GM12878 (cell line): ENCODE measurements at regions not wholly inside any gene's neighbourhood (a gene's known extent, or its start where the extent isn't known, plus 50 kb on each side); places are given as distances from the start of the nearest gene placed in this dataset.

Experiments used
- CTCF ChIP-seq, 3 experiments: IDR thresholded peaks in 2 of 3; conservative IDR thresholded peaks in 1 of 3; 2 replicates each; pipeline ENCODE4 v1.5.1; 2011; ENCODE audit warnings: low read depth in 3 of 3, low read length in 3 of 3, mild to moderate bottlenecking in 3 of 3, control low read depth in 2 of 3, moderate library complexity in 2 of 3, inconsistent platforms in 1 of 3, mixed read lengths in 1 of 3; ENCODE audit not compliant: control insufficient read depth in 2 of 3, insufficient read depth in 1 of 3; ENCODE audit errors: extremely low read depth in 1 of 3
- FOXM1 ChIP-seq: IDR thresholded peaks from 2 replicates; pipeline ENCODE4 v1.6.1; 2012; ENCODE audit warnings: low read depth, mild to moderate bottlenecking, inconsistent platforms, low read length, moderate library complexity
- HDAC2 ChIP-seq: fragments of 200-600 bp; sonication (generic); IDR thresholded peaks from 2 replicates; pipeline ENCODE4 v1.6.1; 2017
- KDM1A ChIP-seq: fragments of 200-600 bp; sonication (generic); IDR thresholded peaks from 2 replicates; pipeline ENCODE4 v1.6.1; 2016; ENCODE audit warnings: borderline replicate concordance
- TAF1 ChIP-seq: IDR thresholded peaks from 2 replicates; pipeline ENCODE4 v1.6.1; 2011; ENCODE audit warnings: mild to moderate bottlenecking, low read depth, low read length, borderline replicate concordance
- TCF7 ChIP-seq: IDR thresholded peaks from 2 replicates; pipeline ENCODE4 v1.6.1; 2014; ENCODE audit warnings: antibody characterized with exemption, borderline replicate concordance
- YY1 ChIP-seq: IDR thresholded peaks from 2 replicates; pipeline ENCODE4 v1.6.1; 2011; ENCODE audit warnings: low read depth, mild to moderate bottlenecking, low read length
- TF ChIP-seq, protein P1 (sequence below): IDR thresholded peaks from 2 replicates; pipeline ENCODE4 v1.6.1; 2012; ENCODE audit warnings: low read length, inconsistent platforms
- TF ChIP-seq, protein P2 (sequence below): IDR thresholded peaks from 2 replicates; pipeline ENCODE4 v1.6.1; 2012; ENCODE audit warnings: improper control_type of control experiment, low read depth, low read length; ENCODE audit not compliant: insufficient replicate concordance

- no peak for TF ChIP-seq TAF1
- no peak for TF ChIP-seq TCF7
- TF ChIP-seq, protein P1, sequence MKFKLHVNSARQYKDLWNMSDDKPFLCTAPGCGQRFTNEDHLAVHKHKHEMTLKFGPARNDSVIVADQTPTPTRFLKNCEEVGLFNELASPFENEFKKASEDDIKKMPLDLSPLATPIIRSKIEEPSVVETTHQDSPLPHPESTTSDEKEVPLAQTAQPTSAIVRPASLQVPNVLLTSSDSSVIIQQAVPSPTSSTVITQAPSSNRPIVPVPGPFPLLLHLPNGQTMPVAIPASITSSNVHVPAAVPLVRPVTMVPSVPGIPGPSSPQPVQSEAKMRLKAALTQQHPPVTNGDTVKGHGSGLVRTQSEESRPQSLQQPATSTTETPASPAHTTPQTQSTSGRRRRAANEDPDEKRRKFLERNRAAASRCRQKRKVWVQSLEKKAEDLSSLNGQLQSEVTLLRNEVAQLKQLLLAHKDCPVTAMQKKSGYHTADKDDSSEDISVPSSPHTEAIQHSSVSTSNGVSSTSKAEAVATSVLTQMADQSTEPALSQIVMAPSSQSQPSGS = no peak
- TF ChIP-seq, protein P2, sequence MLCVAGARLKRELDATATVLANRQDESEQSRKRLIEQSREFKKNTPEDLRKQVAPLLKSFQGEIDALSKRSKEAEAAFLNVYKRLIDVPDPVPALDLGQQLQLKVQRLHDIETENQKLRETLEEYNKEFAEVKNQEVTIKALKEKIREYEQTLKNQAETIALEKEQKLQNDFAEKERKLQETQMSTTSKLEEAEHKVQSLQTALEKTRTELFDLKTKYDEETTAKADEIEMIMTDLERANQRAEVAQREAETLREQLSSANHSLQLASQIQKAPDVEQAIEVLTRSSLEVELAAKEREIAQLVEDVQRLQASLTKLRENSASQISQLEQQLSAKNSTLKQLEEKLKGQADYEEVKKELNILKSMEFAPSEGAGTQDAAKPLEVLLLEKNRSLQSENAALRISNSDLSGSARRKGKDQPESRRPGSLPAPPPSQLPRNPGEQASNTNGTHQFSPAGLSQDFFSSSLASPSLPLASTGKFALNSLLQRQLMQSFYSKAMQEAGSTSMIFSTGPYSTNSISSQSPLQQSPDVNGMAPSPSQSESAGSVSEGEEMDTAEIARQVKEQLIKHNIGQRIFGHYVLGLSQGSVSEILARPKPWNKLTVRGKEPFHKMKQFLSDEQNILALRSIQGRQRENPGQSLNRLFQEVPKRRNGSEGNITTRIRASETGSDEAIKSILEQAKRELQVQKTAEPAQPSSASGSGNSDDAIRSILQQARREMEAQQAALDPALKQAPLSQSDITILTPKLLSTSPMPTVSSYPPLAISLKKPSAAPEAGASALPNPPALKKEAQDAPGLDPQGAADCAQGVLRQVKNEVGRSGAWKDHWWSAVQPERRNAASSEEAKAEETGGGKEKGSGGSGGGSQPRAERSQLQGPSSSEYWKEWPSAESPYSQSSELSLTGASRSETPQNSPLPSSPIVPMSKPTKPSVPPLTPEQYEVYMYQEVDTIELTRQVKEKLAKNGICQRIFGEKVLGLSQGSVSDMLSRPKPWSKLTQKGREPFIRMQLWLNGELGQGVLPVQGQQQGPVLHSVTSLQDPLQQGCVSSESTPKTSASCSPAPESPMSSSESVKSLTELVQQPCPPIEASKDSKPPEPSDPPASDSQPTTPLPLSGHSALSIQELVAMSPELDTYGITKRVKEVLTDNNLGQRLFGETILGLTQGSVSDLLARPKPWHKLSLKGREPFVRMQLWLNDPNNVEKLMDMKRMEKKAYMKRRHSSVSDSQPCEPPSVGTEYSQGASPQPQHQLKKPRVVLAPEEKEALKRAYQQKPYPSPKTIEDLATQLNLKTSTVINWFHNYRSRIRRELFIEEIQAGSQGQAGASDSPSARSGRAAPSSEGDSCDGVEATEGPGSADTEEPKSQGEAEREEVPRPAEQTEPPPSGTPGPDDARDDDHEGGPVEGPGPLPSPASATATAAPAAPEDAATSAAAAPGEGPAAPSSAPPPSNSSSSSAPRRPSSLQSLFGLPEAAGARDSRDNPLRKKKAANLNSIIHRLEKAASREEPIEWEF = no peak
- no peak for TF ChIP-seq YY1
- TF ChIP-seq HDAC2 = no peak
- no peak for TF ChIP-seq KDM1A
- TF ChIP-seq FOXM1 = no peak
- no peak for TF ChIP-seq CTCF (IDR thresholded peaks at IDR 0.05 in 2 of 3, conservative IDR thresholded peaks at IDR 0.05 in 1 of 3; ENCODE audit: control insufficient read depth in 2 of 3, extremely low read depth in 1 of 3, insufficient read depth in 1 of 3, low read depth in 3 of 3, low read length in 3 of 3)
These were observed 113.7 kb upstream of the NCK2 start for GRCh38 chr2:105631011-105631410.
